Stimulated activated naive CD4-positive, alpha-beta T cell treated with Interleukin-2 at 50 U/mL for 16 hours (primary cell): ENCODE measurements at regions not wholly inside any gene's neighbourhood (a gene's known extent, or its start where the extent isn't known, plus 50 kb on each side); places are given as distances from the start of the nearest gene placed in this dataset.
"Not testable (repeated sequence)": the region's sequence is repeated elsewhere in the genome, so short reads cannot be mapped to it uniquely, and the experiment has no call there.

Experiments used
- DNase-seq: peaks from one replicate; lab custom pipeline; 2025; lab: John Stamatoyannopoulos, UW

GRCh38 chr20:40276301-40276700 lies 412.7 kb downstream of the MAFB start:
- no peak for DNase-seq

GRCh38 chr20:40275738-40276137 lies 413.3 kb downstream of the MAFB start:
- no peak for DNase-seq

GRCh38 chr20:40274912-40275533 lies 414.0 kb downstream of the MAFB start:
- DNase-seq, result no peak

- not testable (repeated sequence) for DNase-seq
Observed at GRCh38 chr20:40269274-40269673, 419.8 kb downstream of the MAFB start.

GRCh38 chr20:40268321-40269075 lies 420.5 kb downstream of the MAFB start:
- no peak for DNase-seq

GRCh38 chr20:40265825-40266533 lies 423.1 kb downstream of the MAFB start:
- DNase-seq, result no peak

- no peak for DNase-seq
Observed at GRCh38 chr20:40262219-40262618, 426.8 kb downstream of the MAFB start.

GRCh38 chr20:40258931-40259330 lies 430.1 kb downstream of the MAFB start:
- DNase-seq, result no peak

GRCh38 chr20:40257763-40258162 lies 431.3 kb downstream of the MAFB start:
- DNase-seq, result no peak

GRCh38 chr20:40255365-40255764 lies 433.7 kb downstream of the MAFB start:
- DNase-seq, result no peak

GRCh38 chr20:40254023-40254772 lies 434.8 kb downstream of the MAFB start:
- no peak for DNase-seq

- DNase-seq, result no peak
Observed at GRCh38 chr20:40251284-40251932, 437.6 kb downstream of the MAFB start.

GRCh38 chr20:40249805-40250204 lies 439.2 kb downstream of the MAFB start:
- no peak for DNase-seq

GRCh38 chr20:40245829-40246228 lies 443.2 kb downstream of the MAFB start:
- no peak for DNase-seq

GRCh38 chr20:40244286-40244685 lies 444.8 kb downstream of the MAFB start:
- no peak for DNase-seq

GRCh38 chr20:40241596-40242343 lies 447.3 kb downstream of the MAFB start:
- DNase-seq, result no peak

- DNase-seq, result no peak
Observed at GRCh38 chr20:40238511-40238910, 450.5 kb downstream of the MAFB start.

GRCh38 chr20:40234593-40234992 lies 454.4 kb downstream of the MAFB start:
- DNase-seq, result no peak

GRCh38 chr20:40233406-40233805 lies 455.6 kb downstream of the MAFB start:
- DNase-seq, result no peak

GRCh38 chr20:40232756-40233155 lies 456.3 kb downstream of the MAFB start:
- no peak for DNase-seq

GRCh38 chr20:40232273-40232672 lies 456.8 kb downstream of the MAFB start:
- no peak for DNase-seq
